Calu3 (cell line): ENCODE measurements at regions not wholly inside any gene's neighbourhood (a gene's known extent, or its start where the extent isn't known, plus 50 kb on each side); places are given as distances from the start of the nearest gene placed in this dataset.

Experiments used
- BruUV-seq: library from RNA; stranded (reverse); fragments of 400-500 nt; replicated peaks from 2 replicates; lab custom pipeline; 2021; lab: Mats Ljungman, UMichigan
- CTCF ChIA-PET: fragments of 300-600 bp; sonication (Branson Sonifier 250); formaldehyde crosslinking; loops from one replicate; lab custom pipeline; 2022; ENCODE audit warnings: antibody characterized with exemption; lab: Charles Lee
- DNase-seq: peaks from one replicate; pipeline ENCODE4 v3.0.0; 2022
- H3K27ac Mint-ChIP-seq: one replicate; pipeline ENCODE4 v1.8.0; 2022; ENCODE audit warnings: mixed read lengths; ENCODE audit not compliant: unreplicated experiment
- H3K27me3 Mint-ChIP-seq: one replicate; pipeline ENCODE4 v1.8.0; 2022; ENCODE audit warnings: mixed read lengths; ENCODE audit not compliant: unreplicated experiment
- H3K36me3 Mint-ChIP-seq: one replicate; pipeline ENCODE4 v1.8.0; 2022; ENCODE audit warnings: mild to moderate bottlenecking, moderate library complexity, mixed read lengths; ENCODE audit not compliant: insufficient read depth, unreplicated experiment
- H3K4me1 Mint-ChIP-seq: one replicate; pipeline ENCODE4 v1.8.0; 2022; ENCODE audit warnings: mild to moderate bottlenecking, low read depth, mixed read lengths; ENCODE audit not compliant: unreplicated experiment
- H3K4me3 Mint-ChIP-seq: one replicate; pipeline ENCODE4 v1.8.0; 2022; ENCODE audit warnings: mild to moderate bottlenecking, low read depth, moderate library complexity, mixed read lengths; ENCODE audit not compliant: unreplicated experiment
- H3K9me3 Mint-ChIP-seq: one replicate; pipeline ENCODE4 v1.8.0; 2022; ENCODE audit warnings: low read depth, mixed read lengths; ENCODE audit not compliant: unreplicated experiment
- intact Hi-C: fragments of 100-400 bp; cut with micrococcal nuclease; formaldehyde crosslinking; loops from one replicate; pipeline ENCODE4 v1.10.0; 2022; ENCODE audit not compliant: unreplicated experiment
- TF ChIP-seq, protein P1 (sequence below): fragments of 200-600 bp; IDR thresholded peaks from one replicate; pipeline ENCODE4 v1.8.0; 2022; ENCODE audit warnings: antibody characterized with exemption; ENCODE audit not compliant: unreplicated experiment

DNA sequence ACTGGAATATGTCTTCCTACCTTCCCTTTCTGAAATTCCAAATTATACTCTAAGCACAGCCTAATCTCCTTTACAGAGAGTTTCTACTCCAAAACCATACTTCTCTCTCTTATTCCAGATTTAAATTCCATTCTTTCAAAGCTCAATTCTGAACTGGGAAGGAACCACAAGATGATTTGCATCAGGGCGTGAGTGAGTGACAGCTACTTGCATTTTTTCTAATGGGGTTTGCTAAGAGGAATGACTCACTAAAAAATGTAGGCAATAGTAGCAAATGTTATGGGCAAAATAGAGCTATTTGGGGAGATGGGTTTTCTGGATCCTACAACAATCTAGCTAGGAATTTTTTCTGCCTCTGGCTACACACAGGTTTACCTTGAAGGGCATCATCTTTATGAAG, 244.6 kb upstream of the PSMD7 start:
- no peak for DNase-seq
- intact Hi-C loops, result no loop called here
- TF ChIP-seq, protein P1, sequence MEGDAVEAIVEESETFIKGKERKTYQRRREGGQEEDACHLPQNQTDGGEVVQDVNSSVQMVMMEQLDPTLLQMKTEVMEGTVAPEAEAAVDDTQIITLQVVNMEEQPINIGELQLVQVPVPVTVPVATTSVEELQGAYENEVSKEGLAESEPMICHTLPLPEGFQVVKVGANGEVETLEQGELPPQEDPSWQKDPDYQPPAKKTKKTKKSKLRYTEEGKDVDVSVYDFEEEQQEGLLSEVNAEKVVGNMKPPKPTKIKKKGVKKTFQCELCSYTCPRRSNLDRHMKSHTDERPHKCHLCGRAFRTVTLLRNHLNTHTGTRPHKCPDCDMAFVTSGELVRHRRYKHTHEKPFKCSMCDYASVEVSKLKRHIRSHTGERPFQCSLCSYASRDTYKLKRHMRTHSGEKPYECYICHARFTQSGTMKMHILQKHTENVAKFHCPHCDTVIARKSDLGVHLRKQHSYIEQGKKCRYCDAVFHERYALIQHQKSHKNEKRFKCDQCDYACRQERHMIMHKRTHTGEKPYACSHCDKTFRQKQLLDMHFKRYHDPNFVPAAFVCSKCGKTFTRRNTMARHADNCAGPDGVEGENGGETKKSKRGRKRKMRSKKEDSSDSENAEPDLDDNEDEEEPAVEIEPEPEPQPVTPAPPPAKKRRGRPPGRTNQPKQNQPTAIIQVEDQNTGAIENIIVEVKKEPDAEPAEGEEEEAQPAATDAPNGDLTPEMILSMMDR, result no peak
- Mint-ChIP-seq H3K27ac (no peak overlapping the region), H3K27me3 (peaks cover 48% of the 10 kb centered on the region), H3K9me3 (peaks cover 6% of the 10 kb centered on the region), H3K4me1 (no peaks in the 10 kb centered on the region), H3K4me3 (no peak overlapping the region), H3K36me3 (no peaks in the 10 kb centered on the region)
- BruUV-seq, result no TSS peak
- CTCF ChIA-PET, result interaction anchor here (0.7 kb wide), 1 partner anchor 165 kb away, joined by 5 read pairs; no protein-coding TSS in a partner anchor

DNA sequence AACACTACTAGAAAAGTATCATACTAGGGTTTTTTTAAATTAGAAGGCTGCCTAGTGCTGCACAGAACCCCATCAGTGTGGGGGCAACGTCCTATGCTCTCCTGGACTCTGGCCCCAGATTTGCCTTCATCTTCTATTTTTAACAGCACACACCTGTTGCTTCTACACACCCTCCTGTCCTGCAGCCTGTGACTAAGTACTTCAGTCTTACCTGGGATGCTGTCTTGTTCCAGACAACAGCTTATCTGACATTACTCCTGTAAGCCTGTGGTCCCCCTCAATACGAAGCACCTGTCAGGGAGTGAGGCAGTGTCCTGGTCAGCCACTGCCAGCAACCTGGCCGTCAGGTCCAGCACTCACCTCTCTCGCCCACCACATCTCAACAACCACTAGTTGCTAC, 247.6 kb upstream of the PSMD7 start:
- peaks cover 24% of the 10 kb centered on the region for H3K27me3 Mint-ChIP-seq
- CTCF ChIA-PET, result interaction anchor here (1.7 kb wide), 1 partner anchor 14 kb away, joined by 3 read pairs; no protein-coding TSS in a partner anchor
- H3K36me3 Mint-ChIP-seq, result no peaks in the 10 kb centered on the region
- TF ChIP-seq, protein P1, result no peak
- DNase-seq, result no peak
- H3K4me3 Mint-ChIP-seq, result no peak overlapping the region
- H3K9me3 Mint-ChIP-seq, result no peaks in the 10 kb centered on the region
- intact Hi-C loops, result no loop called here
- H3K27ac Mint-ChIP-seq, result no peak overlapping the region
- no TSS peak for BruUV-seq
- no peaks in the 10 kb centered on the region for H3K4me1 Mint-ChIP-seq

DNA sequence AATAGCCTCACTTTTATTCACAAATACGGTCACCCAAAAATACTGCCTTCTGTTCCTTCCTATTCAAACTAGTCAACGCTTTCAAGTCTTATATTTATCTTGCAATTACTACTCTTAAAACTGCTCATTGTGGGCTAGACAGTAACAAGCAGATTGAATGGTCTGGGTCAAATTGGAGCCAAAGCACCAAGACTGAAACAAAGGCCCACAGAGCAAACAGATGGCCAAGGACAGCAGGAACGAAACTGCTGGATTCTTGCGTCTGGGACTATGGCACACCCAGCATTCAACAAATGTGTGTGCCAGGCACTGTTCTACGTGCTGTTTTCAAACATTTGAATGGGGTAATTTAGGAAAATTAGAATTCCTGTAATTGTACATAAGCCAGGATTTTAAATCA, 250.1 kb upstream of the PSMD7 start:
- Mint-ChIP-seq H3K27me3 (peaks cover 23% of the 10 kb centered on the region), H3K4me3 (no peak overlapping the region), H3K9me3 (no peaks in the 10 kb centered on the region), H3K36me3 (no peaks in the 10 kb centered on the region), H3K27ac (no peak overlapping the region), H3K4me1 (no peaks in the 10 kb centered on the region)
- TF ChIP-seq, protein P1, result no peak
- CTCF ChIA-PET, result interaction anchor here (0.5 kb wide), 1 partner anchor 35 kb away, joined by 12 read pairs; no protein-coding TSS in a partner anchor
- no TSS peak for BruUV-seq
- no peak for DNase-seq
- intact Hi-C loops, result no loop called here

DNA sequence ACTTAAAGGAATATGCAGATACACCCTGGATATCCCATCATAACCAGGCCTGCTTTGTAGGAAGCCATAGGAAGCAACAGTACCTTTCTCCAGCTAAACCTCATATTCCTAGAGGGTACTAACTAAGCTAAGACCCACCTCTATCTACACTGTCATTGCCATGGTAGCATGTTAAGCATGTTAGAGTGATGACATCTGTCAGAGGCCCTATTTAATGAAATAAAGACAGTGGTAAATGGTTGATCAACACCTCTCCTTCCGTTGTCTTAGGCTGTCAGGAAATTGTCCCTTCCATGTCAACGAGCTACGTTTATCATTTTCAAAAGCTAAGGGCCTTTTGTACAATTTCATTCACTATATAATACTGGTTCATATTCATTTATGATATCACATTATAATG, 251.1 kb upstream of the PSMD7 start:
- intact Hi-C loops, result no loop called here
- CTCF ChIA-PET, result interaction anchor here (0.7 kb wide), 1 partner anchor 78 kb away, joined by 5 read pairs; no protein-coding TSS in a partner anchor
- BruUV-seq, result no TSS peak
- H3K9me3 Mint-ChIP-seq, result no peaks in the 10 kb centered on the region
- H3K36me3 Mint-ChIP-seq, result no peaks in the 10 kb centered on the region
- no peaks in the 10 kb centered on the region for H3K4me1 Mint-ChIP-seq
- no peak overlapping the region for H3K27ac Mint-ChIP-seq
- no peak for DNase-seq
- H3K27me3 Mint-ChIP-seq, result peaks cover 24% of the 10 kb centered on the region
- H3K4me3 Mint-ChIP-seq, result no peak overlapping the region
- TF ChIP-seq, protein P1, result no peak
